ENCODE measurements at regions not wholly inside any gene's neighbourhood (a gene's known extent, or its start where the extent isn't known, plus 50 kb on each side); places are given as distances from the start of the nearest gene placed in this dataset.
"Not testable (repeated sequence)": the region's sequence is repeated elsewhere in the genome, so short reads cannot be mapped to it uniquely, and the experiment has no call there.

- no peak for DNase-seq (ENCODE audit: low spot score)
These were observed 82.3 kb upstream of the MFGE8 start for GRCh38 chr15:88995449-88995848.

GRCh38 chr15:88997531-88997930, 84.4 kb upstream of the MFGE8 start:
- DNase-seq (ENCODE audit: low spot score), result no peak

- no peak for DNase-seq (ENCODE audit: low spot score)
These were observed 86.0 kb upstream of the MFGE8 start for GRCh38 chr15:88998980-88999713.

- DNase-seq (ENCODE audit: low spot score), result not testable (repeated sequence)
These were observed 86.5 kb upstream of the ABHD2 start for GRCh38 chr15:89001708-89002275.

GRCh38 chr15:89002281-89002761, 85.9 kb upstream of the ABHD2 start:
- DNase-seq (ENCODE audit: low spot score), result no peak

GRCh38 chr15:89002830-89003229, 85.4 kb upstream of the ABHD2 start:
- no peak for DNase-seq (ENCODE audit: low spot score)

- DNase-seq (ENCODE audit: low spot score), result peak; percentile 11
These were observed 84.2 kb upstream of the ABHD2 start for GRCh38 chr15:89003865-89004725.

GRCh38 chr15:89004726-89005030, 83.6 kb upstream of the ABHD2 start:
- DNase-seq (ENCODE audit: low spot score), result no peak

- DNase-seq (ENCODE audit: low spot score), result not testable (repeated sequence)
These were observed 80.7 kb upstream of the ABHD2 start for GRCh38 chr15:89007527-89007926.

GRCh38 chr15:89007989-89008388, 80.3 kb upstream of the ABHD2 start:
- no peak for DNase-seq (ENCODE audit: low spot score)

GRCh38 chr15:89009080-89009479, 79.2 kb upstream of the ABHD2 start:
- DNase-seq (ENCODE audit: low spot score), result no peak

- no peak for DNase-seq (ENCODE audit: low spot score)
These were observed 72.7 kb upstream of the ABHD2 start for GRCh38 chr15:89015412-89016097.

GRCh38 chr15:89016549-89017041, 71.7 kb upstream of the ABHD2 start:
- no peak for DNase-seq (ENCODE audit: low spot score)

GRCh38 chr15:89017370-89018066, 70.7 kb upstream of the ABHD2 start:
- peak; percentile 37 for DNase-seq (ENCODE audit: low spot score)

GRCh38 chr15:89018207-89018606, 70.0 kb upstream of the ABHD2 start:
- peak; percentile 51 for DNase-seq (ENCODE audit: low spot score)

GRCh38 chr15:89019436-89019835, 68.8 kb upstream of the ABHD2 start:
- DNase-seq (ENCODE audit: low spot score), result no peak

GRCh38 chr15:89021224-89021623, 67.0 kb upstream of the ABHD2 start:
- DNase-seq (ENCODE audit: low spot score), result no peak

GRCh38 chr15:89021886-89022285, 66.4 kb upstream of the ABHD2 start:
- DNase-seq (ENCODE audit: low spot score), result not testable (repeated sequence)

GRCh38 chr15:89023311-89023961, 64.8 kb upstream of the ABHD2 start:
- DNase-seq (ENCODE audit: low spot score), result no peak

- no peak for DNase-seq (ENCODE audit: low spot score)
These were observed 63.8 kb upstream of the ABHD2 start for GRCh38 chr15:89024418-89024817.

- DNase-seq (ENCODE audit: low spot score), result no peak
These were observed 62.1 kb upstream of the ABHD2 start for GRCh38 chr15:89026167-89026566.
